ENCODE measurements at regions not wholly inside any gene's neighbourhood (a gene's known extent, or its start where the extent isn't known, plus 50 kb on each side); places are given as distances from the start of the nearest gene placed in this dataset.

DNA sequence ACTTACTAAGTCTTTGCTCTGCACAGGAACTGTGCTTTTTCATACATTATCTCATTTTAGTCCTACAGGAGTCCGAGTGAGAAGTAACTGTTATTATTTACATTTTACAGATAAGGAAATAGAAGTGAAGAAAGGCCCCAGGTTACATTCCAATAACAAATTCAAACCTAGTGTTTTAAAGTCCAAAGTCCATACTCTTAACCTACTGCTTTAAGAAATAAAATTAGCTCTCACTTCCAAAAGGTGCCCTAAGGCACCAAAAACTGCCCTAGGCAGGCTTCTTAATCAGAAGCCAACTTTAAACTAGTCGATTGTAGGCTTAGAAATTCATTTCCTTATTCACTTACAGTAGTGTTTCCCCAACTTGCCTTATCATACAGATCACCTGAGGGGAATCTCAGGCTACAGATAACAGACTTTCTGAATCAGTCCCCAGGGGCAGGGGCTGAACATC lies 555.9 kb downstream of the DIAPH3 start:
- no peak for DNase-seq

DNA sequence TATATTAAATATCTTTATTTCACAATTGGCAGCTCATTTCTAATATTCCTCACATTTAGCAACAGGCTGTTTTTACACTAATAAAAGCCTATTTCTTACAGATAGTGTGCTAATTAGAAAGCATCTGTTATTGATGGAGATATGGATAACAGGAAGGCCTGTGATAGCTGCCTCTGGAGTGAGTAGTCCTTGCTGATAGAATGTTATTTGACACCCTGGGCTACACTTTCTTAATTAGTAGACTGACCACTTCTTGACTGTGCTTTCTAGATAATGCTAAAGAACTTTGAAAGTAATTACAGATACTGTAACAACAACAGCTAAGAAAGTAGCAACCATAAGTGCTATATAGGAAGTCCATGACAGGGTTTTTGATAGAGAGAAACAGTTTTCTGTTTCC lies 554.3 kb downstream of the DIAPH3 start:
- no peak for DNase-seq
